HL-60/S4 (cell line): ENCODE measurements at regions not wholly inside any gene's neighbourhood (a gene's known extent, or its start where the extent isn't known, plus 50 kb on each side); places are given as distances from the start of the nearest gene placed in this dataset.
"Not testable (repeated sequence)": the region's sequence is repeated elsewhere in the genome, so short reads cannot be mapped to it uniquely, and the experiment has no call there.

Experiments
- in situ Hi-C: fragments of 300-500 bp; cut with MboI; formaldehyde crosslinking; loops from 2 replicates; pipeline ENCODE4 v1.14.3; 2022; ENCODE audit warnings: low sequenced_read_pairs

GRCh38 chr4:188993871-188994270 lies 854.6 kb downstream of the TRIML1 start:
- in situ Hi-C loops = no loop called here

DNA sequence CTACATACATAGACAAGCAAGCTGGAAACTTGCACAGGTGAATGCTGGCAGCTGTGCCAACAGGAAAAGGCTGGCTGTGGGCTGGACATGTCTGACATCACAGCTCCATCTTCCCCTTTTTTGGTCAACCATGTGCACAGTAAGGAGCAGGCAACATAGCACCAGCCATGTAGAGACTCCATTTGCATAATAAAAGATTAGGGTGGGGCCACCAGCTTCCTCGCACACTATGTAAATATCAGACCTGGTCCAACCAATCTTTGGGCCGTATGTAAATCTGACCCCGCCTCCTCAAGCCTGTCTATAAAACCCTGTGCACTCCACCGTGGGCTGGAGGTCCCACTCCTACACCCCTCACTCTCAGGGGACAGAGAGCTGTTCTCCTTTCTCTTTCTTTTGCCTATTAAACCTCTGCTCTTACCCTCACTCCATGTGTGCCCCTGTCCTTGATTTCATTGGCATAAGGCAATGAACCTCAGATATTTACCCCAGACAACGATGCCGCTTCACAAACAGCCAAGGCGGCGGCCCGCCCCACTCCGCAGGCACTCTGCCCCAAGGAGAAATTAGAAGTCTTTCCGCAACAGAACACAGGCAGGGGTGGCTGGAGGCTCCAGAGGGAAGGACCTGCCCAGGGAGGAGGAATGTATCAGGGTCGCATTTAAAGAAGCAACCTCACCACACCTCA lies 862.2 kb downstream of the TRIML1 start:
- in situ Hi-C loops = no loop called here

GRCh38 chr4:189001971-189002450 lies 862.8 kb downstream of the TRIML1 start:
- in situ Hi-C loops = no loop called here

- in situ Hi-C loops = no loop called here
Observed at GRCh38 chr4:189002475-189002874, 863.2 kb downstream of the TRIML1 start.

- in situ Hi-C loops = not testable (repeated sequence)
Observed at GRCh38 chr4:189010452-189011217, 871.4 kb downstream of the TRIML1 start.

DNA sequence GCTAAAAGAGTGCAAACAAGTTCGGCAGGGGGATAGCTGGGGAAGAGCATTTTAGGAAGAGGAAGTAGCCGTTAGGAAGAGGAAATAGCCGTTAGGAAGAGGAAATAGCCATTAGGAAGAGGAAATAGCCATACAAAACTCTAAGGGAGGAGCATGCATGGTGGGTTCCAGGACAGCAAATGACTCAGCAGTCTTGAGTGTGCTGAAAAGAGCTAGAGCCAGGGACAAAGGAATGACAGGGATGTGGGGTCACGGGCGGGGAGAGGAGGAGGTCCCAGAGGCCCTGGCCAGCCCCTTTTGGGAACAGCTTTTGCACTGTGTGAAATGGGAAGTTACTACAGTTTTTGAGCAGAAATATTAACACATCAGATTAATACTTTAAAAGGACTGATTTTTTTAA lies 882.6 kb downstream of the TRIML1 start:
- in situ Hi-C loops = no loop called here

GRCh38 chr4:189022440-189023035 lies 883.3 kb downstream of the TRIML1 start:
- in situ Hi-C loops = no loop called here

DNA sequence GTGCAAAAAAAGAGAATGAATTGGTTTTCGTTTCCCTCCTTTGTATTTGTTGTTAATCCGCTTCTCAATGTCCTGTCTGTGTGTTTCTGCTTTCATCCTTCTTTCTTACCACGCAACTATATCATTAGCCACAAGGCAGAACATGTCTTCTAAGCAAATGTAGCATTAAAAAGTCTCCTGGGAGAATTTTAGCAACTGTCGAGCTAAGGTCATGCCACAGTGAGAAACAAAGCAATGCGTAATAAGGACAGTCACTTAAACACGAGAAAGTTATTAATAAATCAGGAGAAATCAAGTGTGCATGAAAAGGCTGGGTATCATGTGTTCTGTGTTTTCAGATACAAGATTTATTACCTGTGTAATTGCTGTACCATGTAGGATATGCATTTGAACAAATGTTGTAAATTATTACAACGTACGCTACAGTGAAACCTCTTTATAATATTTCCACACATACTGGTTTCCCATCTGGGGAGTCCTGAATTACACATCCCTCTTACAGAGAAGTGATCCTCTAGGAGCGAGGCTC lies 890.8 kb downstream of the TRIML1 start:
- in situ Hi-C loops = no loop called here

- in situ Hi-C loops = no loop called here
Observed at GRCh38 chr4:189032606-189033338, 893.5 kb downstream of the TRIML1 start.

DNA sequence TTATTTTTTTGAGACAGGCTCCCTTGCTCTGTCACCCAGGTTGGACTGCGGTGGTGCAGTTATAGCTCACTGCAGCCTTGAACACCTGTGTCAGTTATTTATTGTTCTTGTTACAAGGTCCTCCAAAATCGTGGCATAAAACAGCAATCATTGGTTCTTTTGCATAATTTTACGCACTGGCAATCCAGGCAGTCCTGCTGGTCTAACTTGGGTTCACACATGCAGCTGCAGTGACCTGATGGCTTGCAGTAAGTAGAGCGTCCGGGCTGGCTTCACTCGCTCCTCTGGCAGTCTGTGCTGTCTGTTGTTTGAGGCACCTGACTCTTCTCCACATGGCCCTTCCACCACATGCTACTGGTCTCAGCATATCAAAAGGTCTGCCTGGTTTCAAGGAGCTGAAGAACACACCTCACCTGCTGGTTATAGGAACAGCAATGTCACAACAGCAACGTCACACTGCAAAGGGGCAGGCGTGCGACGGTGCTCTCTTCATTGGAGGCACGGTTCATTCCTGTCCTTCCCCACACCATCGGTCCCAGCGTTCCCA lies 894.6 kb downstream of the TRIML1 start:
- in situ Hi-C loops = no loop called here

DNA sequence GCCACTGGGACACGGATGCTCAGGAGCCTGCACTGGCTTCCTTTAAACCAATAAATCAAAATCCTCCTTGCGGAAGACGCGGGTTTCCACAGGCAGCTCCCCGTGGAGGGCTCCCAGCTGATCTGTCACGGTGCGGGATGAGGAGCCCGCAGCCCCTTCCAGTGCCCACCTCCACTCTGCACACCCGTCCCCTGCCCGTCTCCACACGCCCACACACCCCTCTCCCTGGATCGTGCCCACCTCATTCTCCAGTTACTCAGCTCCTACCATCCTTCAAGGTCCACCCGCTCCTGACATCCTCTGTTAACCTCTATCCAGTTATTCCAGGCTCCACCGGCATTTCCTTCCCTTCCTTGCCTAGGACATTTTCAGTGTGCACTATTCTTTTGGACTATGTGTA lies 895.9 kb downstream of the TRIML1 start:
- in situ Hi-C loops = no loop called here

- in situ Hi-C loops = no loop called here
Observed at GRCh38 chr4:189035654-189036053, 896.4 kb downstream of the TRIML1 start.

GRCh38 chr4:189036906-189037305 lies 897.7 kb downstream of the TRIML1 start:
- in situ Hi-C loops = no loop called here

- in situ Hi-C loops = no loop called here
Observed at GRCh38 chr4:189046642-189047041, 894.0 kb upstream of the FRG1 start.

- in situ Hi-C loops = no loop called here
Observed at GRCh38 chr4:189048119-189048518, 892.6 kb upstream of the FRG1 start.

- in situ Hi-C loops = no loop called here
Observed at GRCh38 chr4:189049682-189050081, 891.0 kb upstream of the FRG1 start.

DNA sequence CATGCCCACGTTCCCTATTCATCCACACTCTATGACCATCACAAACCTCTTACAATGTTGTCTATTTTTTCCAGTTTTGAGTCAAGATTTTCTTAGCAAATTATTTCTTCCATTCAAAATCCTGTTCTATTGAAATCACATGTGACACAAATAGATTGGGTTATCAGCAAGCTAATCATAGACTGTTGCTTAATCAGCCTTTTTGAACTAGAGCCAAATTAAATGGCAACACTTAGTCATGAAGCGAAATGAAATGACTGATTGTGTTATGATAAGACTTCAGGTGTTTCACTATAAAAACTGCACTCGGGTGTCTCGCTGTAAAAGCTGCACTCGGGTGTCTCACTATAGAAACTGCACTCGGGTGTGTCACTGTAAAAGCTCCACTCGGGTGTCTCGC lies 890.0 kb upstream of the FRG1 start:
- in situ Hi-C loops = no loop called here

GRCh38 chr4:189053621-189054020 lies 887.1 kb upstream of the FRG1 start:
- in situ Hi-C loops = no loop called here

- in situ Hi-C loops = no loop called here
Observed at GRCh38 chr4:189060104-189060503, 880.6 kb upstream of the FRG1 start.

DNA sequence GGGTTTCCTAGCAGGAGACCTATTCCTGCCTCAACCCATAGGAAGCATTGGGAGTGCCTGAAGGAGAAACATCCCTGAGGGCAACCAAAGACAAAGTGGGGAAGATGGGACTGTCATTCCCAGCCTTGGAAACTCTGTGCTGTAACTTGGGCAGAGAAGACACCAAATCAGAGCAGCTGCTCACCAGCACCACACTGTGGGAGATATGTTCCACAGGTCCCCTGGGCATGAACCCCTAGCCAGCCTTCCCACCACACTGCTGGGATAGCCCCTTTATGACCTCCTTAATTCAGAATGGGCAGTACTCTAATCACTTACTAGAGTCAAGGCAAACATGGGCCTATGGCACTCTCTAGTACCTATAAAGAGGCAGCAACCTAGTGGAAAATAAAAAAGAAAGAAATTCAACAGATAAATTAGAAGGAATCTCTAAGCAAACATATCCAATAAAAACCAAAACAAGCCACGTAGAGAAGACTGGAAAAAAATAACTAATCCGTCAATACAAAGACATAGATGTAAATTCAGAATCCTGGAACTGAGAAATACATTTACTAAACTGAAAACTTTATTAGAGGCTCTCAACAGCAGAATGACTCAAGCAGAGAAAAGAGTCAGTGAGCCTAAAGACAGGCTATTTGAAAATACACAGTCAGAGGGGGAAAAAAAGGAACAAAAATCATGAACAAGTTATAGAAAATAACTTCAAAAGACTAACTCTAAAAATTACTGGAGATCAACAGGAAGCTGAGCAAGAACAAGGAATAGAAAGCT lies 878.4 kb upstream of the FRG1 start:
- in situ Hi-C loops = no loop called here
